ENCODE measurements at regions not wholly inside any gene's neighbourhood (a gene's known extent, or its start where the extent isn't known, plus 50 kb on each side); places are given as distances from the start of the nearest gene placed in this dataset.

- no peak for TF ChIP-seq CTCF (conservative IDR thresholded peaks at IDR 0.05; ENCODE audit: low read length)
- TF ChIP-seq EZH2phosphoT487 (IDR thresholded peaks at IDR 0.05; ENCODE audit: borderline replicate concordance, low read depth, low read length): no peak
Observed at GRCh38 chr10:42883993-42884983, 101.7 kb downstream of the BMS1 start.

All from OCI-LY7 (cell line).